ENCODE measurements at regions not wholly inside any gene's neighbourhood (a gene's known extent, or its start where the extent isn't known, plus 50 kb on each side); places are given as distances from the start of the nearest gene placed in this dataset.

DNA sequence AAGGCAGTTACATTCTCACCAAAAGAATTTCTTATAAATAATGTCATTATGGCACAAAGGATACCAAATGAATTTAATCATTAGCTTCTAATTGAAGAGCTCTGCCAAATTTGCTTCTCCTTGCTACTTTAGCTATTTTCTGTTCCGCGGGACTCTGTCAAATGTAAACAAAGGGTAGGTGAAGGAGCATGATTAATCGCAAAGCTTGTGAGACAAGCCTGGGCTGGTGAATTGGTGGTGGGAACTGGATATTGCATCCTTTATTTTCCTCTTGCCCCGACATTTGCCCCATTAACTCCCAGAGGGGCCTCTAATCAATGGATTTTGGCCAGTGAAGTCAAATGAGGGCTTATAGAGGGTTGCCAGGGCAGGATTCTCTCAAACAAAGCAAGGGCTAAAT lies 234.2 kb upstream of the RFX3 start:
- TF ChIP-seq HNF4G (IDR thresholded peaks at IDR 0.05; ENCODE audit: borderline replicate concordance, low read depth, low read length) (no peak), HNF4G (CRISPR knock-in tag; IDR thresholded peaks at IDR 0.05; ENCODE audit: borderline replicate concordance, low read depth) (no peak), SMAD9 (CRISPR knock-in tag; IDR thresholded peaks at IDR 0.05) (no peak), RAD51 (IDR thresholded peaks at IDR 0.05; ENCODE audit: borderline replicate concordance) (no peak), ZNF792 (CRISPR knock-in tag; IDR thresholded peaks at IDR 0.05) (no peak), EZH2 (conservative IDR thresholded peaks at IDR 0.05; ENCODE audit: low read depth, low read length) (no peak), PAWR (CRISPR knock-in tag; IDR thresholded peaks at IDR 0.05; ENCODE audit: borderline replicate concordance) (no peak)
- TF ChIP-seq, protein P1, sequence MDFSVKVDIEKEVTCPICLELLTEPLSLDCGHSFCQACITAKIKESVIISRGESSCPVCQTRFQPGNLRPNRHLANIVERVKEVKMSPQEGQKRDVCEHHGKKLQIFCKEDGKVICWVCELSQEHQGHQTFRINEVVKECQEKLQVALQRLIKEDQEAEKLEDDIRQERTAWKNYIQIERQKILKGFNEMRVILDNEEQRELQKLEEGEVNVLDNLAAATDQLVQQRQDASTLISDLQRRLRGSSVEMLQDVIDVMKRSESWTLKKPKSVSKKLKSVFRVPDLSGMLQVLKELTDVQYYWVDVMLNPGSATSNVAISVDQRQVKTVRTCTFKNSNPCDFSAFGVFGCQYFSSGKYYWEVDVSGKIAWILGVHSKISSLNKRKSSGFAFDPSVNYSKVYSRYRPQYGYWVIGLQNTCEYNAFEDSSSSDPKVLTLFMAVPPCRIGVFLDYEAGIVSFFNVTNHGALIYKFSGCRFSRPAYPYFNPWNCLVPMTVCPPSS (IDR thresholded peaks at IDR 0.05), result no peak

Data from HepG2 (cell line).